ENCODE measurements at regions not wholly inside any gene's neighbourhood (a gene's known extent, or its start where the extent isn't known, plus 50 kb on each side); places are given as distances from the start of the nearest gene placed in this dataset.

DNA sequence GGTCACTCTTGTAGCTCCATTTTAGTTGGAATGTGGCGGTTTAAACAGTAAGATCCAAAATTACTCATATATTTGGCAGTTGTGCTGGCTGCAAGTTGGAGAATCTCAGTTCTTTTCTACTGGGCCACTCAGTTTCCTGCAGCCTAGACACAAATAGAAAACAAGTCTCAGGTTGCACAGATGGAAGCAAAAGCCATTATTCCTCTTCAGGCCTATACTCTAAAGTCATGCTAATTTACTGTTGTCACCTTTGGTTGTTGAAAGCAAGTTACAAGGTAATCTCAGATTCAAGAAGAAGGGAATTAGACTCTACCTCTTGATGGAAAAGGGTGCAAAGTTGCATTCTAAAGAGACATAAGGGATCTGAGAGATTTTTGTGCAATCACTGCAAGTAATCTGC is 345.4 kb downstream of the ADAM29 start:
- no peak for TF ChIP-seq POLR2A (IDR thresholded peaks at IDR 0.05)
- TF ChIP-seq, protein P1, sequence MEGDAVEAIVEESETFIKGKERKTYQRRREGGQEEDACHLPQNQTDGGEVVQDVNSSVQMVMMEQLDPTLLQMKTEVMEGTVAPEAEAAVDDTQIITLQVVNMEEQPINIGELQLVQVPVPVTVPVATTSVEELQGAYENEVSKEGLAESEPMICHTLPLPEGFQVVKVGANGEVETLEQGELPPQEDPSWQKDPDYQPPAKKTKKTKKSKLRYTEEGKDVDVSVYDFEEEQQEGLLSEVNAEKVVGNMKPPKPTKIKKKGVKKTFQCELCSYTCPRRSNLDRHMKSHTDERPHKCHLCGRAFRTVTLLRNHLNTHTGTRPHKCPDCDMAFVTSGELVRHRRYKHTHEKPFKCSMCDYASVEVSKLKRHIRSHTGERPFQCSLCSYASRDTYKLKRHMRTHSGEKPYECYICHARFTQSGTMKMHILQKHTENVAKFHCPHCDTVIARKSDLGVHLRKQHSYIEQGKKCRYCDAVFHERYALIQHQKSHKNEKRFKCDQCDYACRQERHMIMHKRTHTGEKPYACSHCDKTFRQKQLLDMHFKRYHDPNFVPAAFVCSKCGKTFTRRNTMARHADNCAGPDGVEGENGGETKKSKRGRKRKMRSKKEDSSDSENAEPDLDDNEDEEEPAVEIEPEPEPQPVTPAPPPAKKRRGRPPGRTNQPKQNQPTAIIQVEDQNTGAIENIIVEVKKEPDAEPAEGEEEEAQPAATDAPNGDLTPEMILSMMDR (IDR thresholded peaks at IDR 0.05): no peak

Data from adrenal gland (tissue), 5 donors.